AG09309 (cell line): ENCODE measurements at regions not wholly inside any gene's neighbourhood (a gene's known extent, or its start where the extent isn't known, plus 50 kb on each side); places are given as distances from the start of the nearest gene placed in this dataset.
"Not testable (repeated sequence)": the region's sequence is repeated elsewhere in the genome, so short reads cannot be mapped to it uniquely, and the experiment has no call there.

Experiments used
- DNase-seq: peaks from one replicate; pipeline ENCODE4 v3.0.0-alpha.2; 2010; ENCODE audit warnings: low read depth
- H3K4me3 ChIP-seq: 2 replicates; pipeline ENCODE4 v1.5.1; 2011; ENCODE audit warnings: mild to moderate bottlenecking, low read depth, low read length, moderate library complexity; ENCODE audit not compliant: control insufficient read depth
- TF ChIP-seq, protein P1 (sequence below): IDR thresholded peaks from 2 replicates; pipeline ENCODE4 v1.5.1; 2011; ENCODE audit warnings: mild to moderate bottlenecking, low read depth, low read length, inconsistent platforms; ENCODE audit not compliant: insufficient read depth, control insufficient read depth; ENCODE audit errors: missing control alignments

DNA sequence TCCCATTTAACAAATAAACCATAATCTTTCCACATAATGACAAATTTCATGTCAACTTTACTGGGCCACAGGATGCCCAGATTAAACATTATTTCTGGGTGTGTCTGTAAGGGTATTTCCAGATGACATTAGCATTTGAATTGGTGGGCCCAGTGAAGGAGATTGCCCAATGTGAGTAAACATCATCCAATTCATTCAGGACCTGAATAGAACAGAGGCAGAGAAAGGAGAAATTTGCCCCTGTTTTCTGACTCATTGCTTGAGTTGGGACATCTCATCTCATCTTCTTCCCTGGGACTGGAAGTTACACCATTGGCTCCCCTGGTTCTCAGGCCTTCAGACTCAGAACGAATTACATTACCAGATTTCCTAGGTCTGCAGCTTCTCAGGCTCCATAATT lies 142.9 kb downstream of the TPBG start:
- DNase-seq = no peak
- TF ChIP-seq, protein P1, sequence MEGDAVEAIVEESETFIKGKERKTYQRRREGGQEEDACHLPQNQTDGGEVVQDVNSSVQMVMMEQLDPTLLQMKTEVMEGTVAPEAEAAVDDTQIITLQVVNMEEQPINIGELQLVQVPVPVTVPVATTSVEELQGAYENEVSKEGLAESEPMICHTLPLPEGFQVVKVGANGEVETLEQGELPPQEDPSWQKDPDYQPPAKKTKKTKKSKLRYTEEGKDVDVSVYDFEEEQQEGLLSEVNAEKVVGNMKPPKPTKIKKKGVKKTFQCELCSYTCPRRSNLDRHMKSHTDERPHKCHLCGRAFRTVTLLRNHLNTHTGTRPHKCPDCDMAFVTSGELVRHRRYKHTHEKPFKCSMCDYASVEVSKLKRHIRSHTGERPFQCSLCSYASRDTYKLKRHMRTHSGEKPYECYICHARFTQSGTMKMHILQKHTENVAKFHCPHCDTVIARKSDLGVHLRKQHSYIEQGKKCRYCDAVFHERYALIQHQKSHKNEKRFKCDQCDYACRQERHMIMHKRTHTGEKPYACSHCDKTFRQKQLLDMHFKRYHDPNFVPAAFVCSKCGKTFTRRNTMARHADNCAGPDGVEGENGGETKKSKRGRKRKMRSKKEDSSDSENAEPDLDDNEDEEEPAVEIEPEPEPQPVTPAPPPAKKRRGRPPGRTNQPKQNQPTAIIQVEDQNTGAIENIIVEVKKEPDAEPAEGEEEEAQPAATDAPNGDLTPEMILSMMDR = no peak
- no peak overlapping the region for H3K4me3 ChIP-seq

DNA sequence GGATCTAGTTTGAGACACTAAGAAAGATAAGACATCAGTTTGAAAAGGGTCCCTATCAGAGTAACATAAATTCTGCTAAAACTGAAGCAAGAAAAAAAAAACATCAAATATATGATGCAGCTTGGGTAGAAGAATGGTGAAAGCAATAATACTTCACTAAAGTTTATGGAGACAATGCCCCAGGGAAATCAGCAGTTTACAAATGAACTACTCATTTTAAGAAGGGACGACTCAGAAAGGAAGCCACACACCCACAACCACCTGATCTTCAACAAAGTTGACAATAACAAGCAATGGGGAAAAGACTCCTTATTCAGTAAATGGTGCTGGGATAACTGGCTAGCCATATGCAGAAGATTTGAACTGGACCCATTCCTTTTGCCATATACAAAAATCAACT lies 143.5 kb downstream of the TPBG start:
- no peak for DNase-seq
- H3K4me3 ChIP-seq = no peak overlapping the region
- TF ChIP-seq, protein P1 = no peak

DNA sequence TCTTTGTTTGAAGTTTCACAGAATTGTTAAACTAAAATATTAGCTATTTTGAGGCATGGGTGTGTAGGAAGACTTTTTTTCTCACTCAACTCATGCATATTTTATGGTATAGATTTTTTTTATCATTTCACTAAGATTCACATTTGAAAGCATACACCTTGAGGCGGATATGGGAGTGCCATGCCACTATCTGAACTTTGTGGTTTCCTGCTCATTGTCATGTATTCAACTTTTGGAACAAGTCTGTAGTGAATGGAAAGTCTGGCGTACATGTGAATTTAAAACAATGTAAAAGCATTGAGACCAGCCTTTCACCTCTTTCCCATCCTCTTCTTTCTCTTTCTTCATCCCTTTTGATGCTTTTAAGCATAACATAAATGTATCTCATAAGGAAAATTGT lies 147.9 kb downstream of the TPBG start:
- DNase-seq = no peak
- TF ChIP-seq, protein P1 = no peak

DNA sequence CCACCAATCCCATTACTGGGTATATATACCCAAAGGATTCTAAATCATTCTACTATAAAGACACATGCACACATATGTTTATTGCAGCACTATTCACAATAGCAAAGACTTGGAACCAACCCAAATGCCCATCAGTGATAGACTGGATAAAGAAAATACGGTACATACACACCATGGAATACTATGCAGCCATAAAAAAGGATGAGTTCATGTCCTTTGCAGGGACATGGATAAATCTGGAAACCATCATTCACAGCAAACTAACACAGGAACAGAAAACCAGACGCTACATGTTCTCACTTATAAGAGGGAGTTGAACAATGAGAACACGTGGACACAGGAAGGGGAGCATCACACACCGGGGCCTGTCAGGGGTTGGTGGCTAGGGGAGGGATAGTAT lies 154.3 kb downstream of the TPBG start:
- not testable (repeated sequence) for H3K4me3 ChIP-seq, DNase-seq

More for the DNA sequence above, 147.9 kb downstream of the TPBG start:
- no peak overlapping the region for H3K4me3 ChIP-seq

DNA sequence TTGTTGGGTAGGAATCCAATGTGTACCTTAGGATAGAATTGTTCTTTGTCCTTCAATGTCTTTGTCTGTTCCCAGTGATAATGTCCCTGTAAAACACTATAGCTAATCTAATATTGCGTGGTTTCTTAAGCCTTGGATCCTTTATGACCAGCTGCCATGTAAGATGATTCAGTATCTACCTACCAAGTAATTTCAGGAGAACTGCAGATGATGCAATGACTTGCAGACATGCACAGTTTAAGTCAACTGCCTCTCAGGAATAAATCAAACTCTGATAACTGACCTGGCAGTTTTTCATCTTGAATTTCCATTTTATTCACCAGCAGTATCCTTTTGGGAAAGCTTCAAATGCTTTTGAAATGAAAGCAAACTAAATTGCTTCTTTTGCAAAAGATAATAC lies 157.8 kb downstream of the TPBG start:
- TF ChIP-seq, protein P1 = no peak
- no peak for DNase-seq
- no peak overlapping the region for H3K4me3 ChIP-seq

DNA sequence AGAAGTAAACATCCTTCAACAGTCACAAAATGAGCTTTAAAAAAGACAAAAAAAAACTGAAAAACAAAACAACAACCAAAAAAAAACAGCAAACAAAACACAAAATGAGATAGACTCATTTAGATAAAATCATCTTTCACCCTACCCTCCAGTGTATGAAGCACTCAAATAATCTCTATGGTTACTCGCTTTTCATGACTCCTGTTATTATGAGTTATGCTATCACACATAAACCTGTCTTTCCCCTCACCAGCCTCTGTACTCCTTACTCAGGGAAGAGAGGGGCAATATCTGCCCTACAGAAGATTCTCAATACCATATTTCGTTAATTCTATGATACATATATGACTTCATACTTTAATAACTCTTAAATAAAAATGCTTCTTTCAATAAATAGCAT lies 158.2 kb downstream of the TPBG start:
- DNase-seq = no peak
- TF ChIP-seq, protein P1 = no peak
- no peak overlapping the region for H3K4me3 ChIP-seq

DNA sequence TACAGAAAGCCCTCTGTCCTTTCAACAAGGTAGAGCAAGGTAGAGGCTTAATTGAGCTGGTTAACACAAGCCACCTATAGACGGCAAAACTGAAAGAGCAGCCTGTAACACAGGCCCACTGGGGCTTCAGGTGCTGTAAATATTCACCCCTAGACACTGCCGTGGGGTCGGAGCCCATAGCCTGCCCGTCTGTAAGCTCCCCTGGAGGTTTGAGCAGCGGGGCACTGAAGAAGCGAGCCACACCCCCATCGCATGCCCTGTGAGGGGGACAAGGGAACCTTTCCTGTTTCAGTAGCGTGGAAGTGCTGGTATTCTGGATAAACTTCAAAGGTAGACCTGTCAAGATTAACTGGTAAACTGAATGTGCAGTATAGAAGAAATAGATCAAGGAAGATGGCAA lies 160.4 kb downstream of the TPBG start:
- DNase-seq = no peak
- TF ChIP-seq, protein P1 = no peak
- H3K4me3 ChIP-seq = no peak overlapping the region
